Stomach smooth muscle (tissue), 2 donors: ENCODE measurements at regions not wholly inside any gene's neighbourhood (a gene's known extent, or its start where the extent isn't known, plus 50 kb on each side); places are given as distances from the start of the nearest gene placed in this dataset.
"Not testable (repeated sequence)": the region's sequence is repeated elsewhere in the genome, so short reads cannot be mapped to it uniquely, and the experiment has no call there.

Experiments used
- H3K27ac ChIP-seq: one replicate; pipeline ENCODE4 v1.7.0; 2013; ENCODE audit warnings: mild to moderate bottlenecking, low read length, inconsistent platforms
- H3K27me3 ChIP-seq, 2 donors: one replicate each; pipeline ENCODE4 v1.7.0; 2013; ENCODE audit warnings: low read length in 2 of 2; ENCODE audit not compliant: insufficient read depth in 2 of 2, control insufficient read depth in 1 of 2
- H3K36me3 ChIP-seq, 2 donors: one replicate each; pipeline ENCODE4 v1.7.0; 2013; ENCODE audit warnings: low read length in 2 of 2; ENCODE audit not compliant: control insufficient read depth in 2 of 2, insufficient read depth in 2 of 2
- H3K4me1 ChIP-seq: one replicate; pipeline ENCODE4 v1.7.0; 2013; ENCODE audit warnings: low read length; ENCODE audit not compliant: control insufficient read depth, insufficient read depth
- H3K4me3 ChIP-seq, 2 donors: one replicate each; pipeline ENCODE4 v1.7.0; 2013; ENCODE audit warnings: low read length in 2 of 2
- H3K9ac ChIP-seq, 2 donors: one replicate each; pipeline ENCODE4 v1.7.0; 2013; ENCODE audit warnings: low read length in 2 of 2, mild to moderate bottlenecking in 1 of 2
- H3K9me3 ChIP-seq, 2 donors: one replicate each; pipeline ENCODE4 v1.7.0; 2013; ENCODE audit warnings: low read length in 2 of 2; ENCODE audit not compliant: control insufficient read depth in 2 of 2
- donor health status: healthy.
- donor health status: Pancreatic carcinoma.

DNA sequence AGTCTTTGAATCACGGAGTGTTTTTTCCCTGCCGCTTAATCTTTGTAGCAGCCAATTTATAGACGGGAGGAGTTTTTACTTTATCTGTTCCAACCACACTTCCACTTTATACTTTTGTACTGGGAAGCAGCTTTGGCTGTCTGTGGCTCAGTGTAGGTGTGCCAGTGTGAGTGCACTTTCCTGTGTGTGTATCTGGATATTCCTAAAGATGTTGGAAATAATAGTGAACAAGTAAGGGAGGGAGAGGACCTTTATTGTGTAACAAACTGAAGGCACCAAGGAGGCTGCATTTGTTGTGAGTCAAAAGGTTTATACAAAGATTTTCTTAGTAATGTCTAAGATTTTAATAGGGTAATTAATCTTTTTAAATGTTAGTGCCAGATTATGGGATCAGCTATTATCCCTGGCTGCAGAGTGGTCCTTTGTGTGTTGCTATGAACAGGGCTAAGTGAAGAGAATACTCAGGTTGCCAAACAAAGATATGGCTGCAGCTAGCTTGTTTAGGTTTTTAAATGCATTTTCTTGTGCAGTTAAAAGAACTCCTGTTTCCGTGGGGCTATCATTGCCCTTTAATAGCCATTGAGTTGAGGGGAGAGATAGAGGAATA lies 226.3 kb downstream of the RNF144B start:
- Histone ChIP-seq H3K36me3 (no peaks in the 10 kb centered on the region), H3K27me3 (no peaks in the 10 kb centered on the region), H3K27ac (no peak overlapping the region), H3K4me1 (no peaks in the 10 kb centered on the region), H3K9me3 (peaks cover 0 to 9% of the 10 kb centered on the region in 2 donors), H3K9ac (no peak overlapping the region), H3K4me3 (no peak overlapping the region)

DNA sequence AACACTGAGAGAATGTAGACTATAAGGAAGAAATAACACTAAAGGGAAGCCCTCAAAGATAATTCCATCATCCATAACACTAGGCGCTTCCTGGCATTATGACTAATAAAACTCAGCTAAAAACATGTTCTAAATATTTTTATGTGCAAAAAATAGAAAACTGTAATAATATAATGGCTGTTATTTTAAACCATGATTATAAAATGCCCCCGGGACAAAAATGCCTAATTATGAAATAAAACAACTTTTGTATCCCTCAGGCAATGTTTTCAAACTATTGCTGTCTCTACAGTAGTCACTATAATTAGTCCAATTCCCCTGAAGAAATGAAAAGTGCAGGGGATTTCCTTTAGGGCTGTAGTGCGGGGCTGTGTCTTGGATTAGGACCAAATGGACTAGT lies 242.4 kb downstream of the RNF144B start:
- H3K4me3 ChIP-seq = no peak overlapping the region
- H3K27me3 ChIP-seq = no peaks in the 10 kb centered on the region
- no peaks in the 10 kb centered on the region for H3K9me3 ChIP-seq
- H3K36me3 ChIP-seq = no peaks in the 10 kb centered on the region
- H3K4me1 ChIP-seq = no peaks in the 10 kb centered on the region
- H3K9ac ChIP-seq = no peak overlapping the region
- no peak overlapping the region for H3K27ac ChIP-seq

DNA sequence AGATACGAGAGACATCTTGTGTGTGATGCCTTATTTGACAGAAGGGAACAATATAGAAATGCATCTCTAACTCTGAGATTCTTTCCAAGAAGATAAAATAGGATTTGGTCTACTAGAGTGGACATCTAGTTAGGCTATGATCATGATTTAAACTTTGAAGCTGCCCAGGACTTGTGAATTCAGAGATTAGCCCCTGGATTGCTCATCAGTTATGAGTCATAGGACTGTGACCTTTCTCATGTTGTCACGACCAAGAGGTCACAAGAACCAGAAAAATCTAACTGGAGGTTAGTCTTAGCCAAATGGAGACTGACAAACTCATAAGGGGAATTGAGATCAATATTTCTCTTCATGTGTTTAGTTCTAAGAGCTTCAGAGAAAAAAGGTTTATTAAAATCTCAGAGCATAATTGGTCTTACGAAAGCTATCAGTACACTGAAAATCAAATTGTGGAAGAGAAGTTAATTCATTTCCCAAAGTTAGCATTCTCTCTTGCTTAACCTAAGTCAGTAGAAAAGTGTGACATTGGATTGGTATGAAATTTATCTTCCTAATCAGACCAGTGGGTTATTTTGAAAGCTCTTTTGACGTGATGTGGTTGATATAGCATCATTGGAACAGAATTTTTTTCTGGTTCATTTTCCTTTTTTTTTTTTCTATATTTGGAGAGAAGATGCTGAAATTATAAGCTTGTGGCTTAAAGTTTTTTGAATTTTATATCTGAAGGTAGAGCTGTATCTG lies 245.7 kb downstream of the RNF144B start:
- H3K4me1 ChIP-seq = no peaks in the 10 kb centered on the region
- no peak overlapping the region for H3K27ac ChIP-seq
- H3K27me3 ChIP-seq = no peaks in the 10 kb centered on the region
- no peaks in the 10 kb centered on the region for H3K36me3 ChIP-seq
- no peaks in the 10 kb centered on the region for H3K9me3 ChIP-seq
- H3K4me3 ChIP-seq = no peak overlapping the region
- H3K9ac ChIP-seq = no peak overlapping the region

- no peaks in the 10 kb centered on the region for H3K36me3 ChIP-seq
- H3K9ac ChIP-seq = no peak overlapping the region
- H3K27ac ChIP-seq = no peak overlapping the region
- H3K9me3 ChIP-seq = no peaks in the 10 kb centered on the region
- H3K27me3 ChIP-seq = no peaks in the 10 kb centered on the region
- H3K4me1 ChIP-seq = no peaks in the 10 kb centered on the region
- no peak overlapping the region for H3K4me3 ChIP-seq
These were observed 247.8 kb downstream of the RNF144B start for GRCh38 chr6:18634912-18635311.

GRCh38 chr6:18640134-18640533 lies 253.0 kb downstream of the RNF144B start:
- Histone ChIP-seq H3K9ac (no peak overlapping the region), H3K9me3 (peaks cover 0 to 8% of the 10 kb centered on the region in 2 donors), H3K4me1 (no peaks in the 10 kb centered on the region), H3K4me3 (no peak overlapping the region), H3K27ac (no peak overlapping the region), H3K27me3 (no peaks in the 10 kb centered on the region), H3K36me3 (no peaks in the 10 kb centered on the region)

DNA sequence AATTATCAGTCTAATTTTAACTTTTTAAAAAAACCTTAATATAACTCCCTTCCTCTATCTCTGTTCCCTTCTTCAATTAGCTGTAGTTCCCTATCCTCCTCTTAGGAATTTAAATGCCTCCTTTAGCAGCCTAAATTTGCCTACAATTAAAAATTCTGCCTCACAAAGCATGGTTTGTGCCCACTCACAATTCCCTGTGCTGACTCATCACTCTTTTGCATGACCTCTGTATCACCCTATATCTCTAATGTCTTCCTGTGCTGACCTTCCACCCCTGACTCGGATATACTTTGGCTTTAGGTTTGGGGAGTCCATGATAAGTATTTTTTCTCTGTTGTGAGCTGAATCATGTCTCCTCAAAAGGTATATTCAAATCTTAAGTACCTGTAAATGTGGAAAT lies 253.6 kb downstream of the RNF144B start:
- no peak overlapping the region for H3K9ac ChIP-seq
- no peaks in the 10 kb centered on the region for H3K4me1 ChIP-seq
- no peaks in the 10 kb centered on the region for H3K27me3 ChIP-seq
- peaks cover 0 to 8% of the 10 kb centered on the region in 2 donors for H3K9me3 ChIP-seq
- no peak overlapping the region for H3K4me3 ChIP-seq
- no peak overlapping the region for H3K27ac ChIP-seq
- no peaks in the 10 kb centered on the region for H3K36me3 ChIP-seq

GRCh38 chr6:18654821-18655220 lies 267.7 kb downstream of the RNF144B start:
- H3K27ac ChIP-seq = no peak overlapping the region
- H3K36me3 ChIP-seq = no peaks in the 10 kb centered on the region
- no peak overlapping the region for H3K4me3 ChIP-seq
- no peaks in the 10 kb centered on the region for H3K9me3 ChIP-seq
- no peaks in the 10 kb centered on the region for H3K27me3 ChIP-seq
- H3K9ac ChIP-seq = no peak overlapping the region
- no peaks in the 10 kb centered on the region for H3K4me1 ChIP-seq

GRCh38 chr6:18656506-18656905 lies 269.4 kb downstream of the RNF144B start:
- no peaks in the 10 kb centered on the region for H3K27me3 ChIP-seq
- H3K4me1 ChIP-seq = no peaks in the 10 kb centered on the region
- no peaks in the 10 kb centered on the region for H3K36me3 ChIP-seq
- H3K9ac ChIP-seq = no peak overlapping the region
- no peak overlapping the region for H3K27ac ChIP-seq
- no peak overlapping the region for H3K4me3 ChIP-seq
- H3K9me3 ChIP-seq = no peaks in the 10 kb centered on the region

GRCh38 chr6:18659994-18660393 lies 272.8 kb downstream of the RNF144B start:
- not testable (repeated sequence) for H3K9me3 ChIP-seq, H3K36me3 ChIP-seq, H3K27me3 ChIP-seq, H3K4me3 ChIP-seq, H3K27ac ChIP-seq, H3K4me1 ChIP-seq, H3K9ac ChIP-seq

DNA sequence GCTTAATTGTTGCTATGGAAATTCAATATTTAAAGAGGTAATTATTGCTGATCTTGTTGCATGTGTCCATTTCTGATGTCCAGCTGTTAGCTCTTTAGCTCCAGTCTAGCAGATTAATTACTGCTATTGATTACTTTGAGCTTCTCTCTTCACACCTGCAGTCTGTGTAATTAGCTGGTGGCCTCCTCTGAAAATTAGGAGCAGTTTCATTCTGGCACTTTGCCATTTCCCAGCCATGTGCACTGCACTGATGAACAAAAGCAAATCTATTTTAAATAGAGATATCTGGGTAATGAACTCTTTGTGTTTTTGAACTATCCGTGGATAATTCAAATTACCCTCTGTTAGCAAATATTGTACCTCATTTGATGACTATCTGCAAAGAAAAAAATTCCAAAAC lies 275.9 kb downstream of the RNF144B start:
- Histone ChIP-seq H3K4me3 (no peak overlapping the region), H3K9me3 (no peaks in the 10 kb centered on the region), H3K4me1 (no peaks in the 10 kb centered on the region), H3K36me3 (no peaks in the 10 kb centered on the region), H3K27ac (no peak overlapping the region), H3K9ac (no peak overlapping the region), H3K27me3 (no peaks in the 10 kb centered on the region)

GRCh38 chr6:18664401-18664800 lies 277.3 kb downstream of the RNF144B start:
- H3K27me3 ChIP-seq = no peaks in the 10 kb centered on the region
- H3K4me3 ChIP-seq = no peak overlapping the region
- H3K4me1 ChIP-seq = no peaks in the 10 kb centered on the region
- no peaks in the 10 kb centered on the region for H3K9me3 ChIP-seq
- H3K27ac ChIP-seq = no peak overlapping the region
- H3K36me3 ChIP-seq = no peaks in the 10 kb centered on the region
- no peak overlapping the region for H3K9ac ChIP-seq
